DOHH2 (cell line): ENCODE measurements at regions not wholly inside any gene's neighbourhood (a gene's known extent, or its start where the extent isn't known, plus 50 kb on each side); places are given as distances from the start of the nearest gene placed in this dataset.

Source experiments
- H3F3A ChIP-seq: fragments of 200-600 bp; sonication (generic), shearing (Covaris generic); 2 replicates; pipeline ENCODE4 v1.6.0; 2016; ENCODE audit warnings: antibody characterized with exemption, mild to moderate bottlenecking; ENCODE audit not compliant: control insufficient read depth, insufficient read depth
- H3K27ac ChIP-seq: fragments of 200-600 bp; sonication (generic); 2 replicates; pipeline ENCODE4 v1.5.1; 2014; ENCODE audit warnings: low read depth, mild to moderate bottlenecking, low read length, moderate library complexity
- H3K27me3 ChIP-seq: fragments of 200-600 bp; sonication (generic); 2 replicates; pipeline ENCODE4 v1.6.1; 2014; ENCODE audit warnings: mild to moderate bottlenecking, low read length, mixed read lengths; ENCODE audit not compliant: control insufficient read depth
- H3K36me3 ChIP-seq: fragments of 200-600 bp; sonication (generic); 2 replicates; pipeline ENCODE4 v1.6.1; 2014; ENCODE audit warnings: mild to moderate bottlenecking, low read length, moderate library complexity, mixed read lengths; ENCODE audit not compliant: control insufficient read depth
- H3K4me1 ChIP-seq: fragments of 200-600 bp; sonication (generic); 2 replicates; pipeline ENCODE4 v1.6.1; 2014; ENCODE audit warnings: mild to moderate bottlenecking, low read length, mixed read lengths; ENCODE audit not compliant: control insufficient read depth
- H3K4me2 ChIP-seq: fragments of 200-600 bp; sonication (generic); 2 replicates; pipeline ENCODE4 v1.6.0; 2014; ENCODE audit warnings: mild to moderate bottlenecking, low read length, moderate library complexity
- H3K4me3 ChIP-seq: fragments of 200-600 bp; sonication (generic); 2 replicates; pipeline ENCODE4 v1.5.1; 2014; ENCODE audit warnings: mild to moderate bottlenecking, low read length, mixed read lengths
- H3K79me2 ChIP-seq: fragments of 200-600 bp; sonication (generic); 2 replicates; pipeline ENCODE4 v1.6.1; 2014; ENCODE audit warnings: mild to moderate bottlenecking, low read length, mixed read lengths; ENCODE audit not compliant: control insufficient read depth
- H3K9me2 ChIP-seq: fragments of 200-600 bp; sonication (generic); replicated peaks from 2 replicates; pipeline ENCODE4 v1.6.1; 2014; ENCODE audit warnings: mild to moderate bottlenecking, low read length, mixed read lengths; ENCODE audit not compliant: control insufficient read depth
- H3K9me3 ChIP-seq: fragments of 200-600 bp; sonication (generic); 2 replicates; pipeline ENCODE4 v1.6.1; 2014; ENCODE audit warnings: antibody characterized with exemption, low read length, mixed read lengths; ENCODE audit not compliant: control insufficient read depth, insufficient read depth
- H4K20me1 ChIP-seq: fragments of 200-600 bp; sonication (generic); 2 replicates; pipeline ENCODE4 v1.6.0; 2014; ENCODE audit warnings: low read depth, mild to moderate bottlenecking, antibody characterized with exemption, low read length, moderate library complexity; ENCODE audit not compliant: control insufficient read depth, insufficient read depth
- CTCF ChIP-seq: fragments of 200-600 bp; sonication (generic); IDR thresholded peaks from one replicate; pipeline ENCODE4 v1.5.1; 2014; ENCODE audit warnings: antibody characterized with exemption, mild to moderate bottlenecking, low read depth, low read length; ENCODE audit not compliant: poor library complexity, severe bottlenecking
- EZH2phosphoT487 ChIP-seq: fragments of 200-600 bp; sonication (generic); IDR thresholded peaks from 2 replicates; pipeline ENCODE4 v1.6.1; 2017; ENCODE audit warnings: borderline replicate concordance, mild to moderate bottlenecking, antibody characterized with exemption, low read length, moderate library complexity, mixed read lengths

- no peak overlapping the region for H3K4me3 ChIP-seq
- H3K27ac ChIP-seq, result no peak overlapping the region
- TF ChIP-seq CTCF (no peak), EZH2phosphoT487 (no peak)
- no peaks in the 10 kb centered on the region for H3K4me1 ChIP-seq
- no peaks in the 10 kb centered on the region for H3K9me3 ChIP-seq
- H3K4me2 ChIP-seq, result no peak overlapping the region
- H3K79me2 ChIP-seq, result no peaks in the 10 kb centered on the region
- H3F3A ChIP-seq, result no peaks in the 10 kb centered on the region
- no peaks in the 10 kb centered on the region for H3K9me2 ChIP-seq
- no peaks in the 10 kb centered on the region for H4K20me1 ChIP-seq
- no peaks in the 10 kb centered on the region for H3K36me3 ChIP-seq
- H3K27me3 ChIP-seq, result no peaks in the 10 kb centered on the region
Observed at GRCh38 chr12:126434412-126434985, 1369.3 kb downstream of the AACS start.

GRCh38 chr12:126436041-126436440 is 1370.8 kb downstream of the AACS start:
- no peak for TF ChIP-seq EZH2phosphoT487
- no peak for TF ChIP-seq CTCF

DNA sequence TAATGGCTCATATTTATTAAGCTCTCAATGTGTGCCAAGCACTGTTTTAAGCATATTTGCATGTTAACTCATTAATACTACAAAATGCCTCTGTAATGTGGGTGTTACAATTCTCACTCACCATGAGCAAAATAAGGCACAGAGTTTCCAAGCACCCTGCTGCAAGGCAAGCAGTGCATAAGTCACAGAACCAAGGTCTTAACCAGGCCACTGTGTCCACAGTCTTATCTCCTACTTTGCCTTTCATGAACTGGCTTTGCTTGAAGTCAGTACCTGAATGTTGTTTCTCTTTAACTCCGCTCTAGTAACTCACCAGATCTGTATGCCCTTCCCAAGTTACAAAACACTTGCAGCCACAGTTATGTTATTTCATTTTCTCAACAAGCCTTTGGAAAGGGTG is 1372.7 kb downstream of the AACS start:
- no peak overlapping the region for H3K27ac ChIP-seq
- TF ChIP-seq CTCF, result no peak
- TF ChIP-seq EZH2phosphoT487, result no peak
- H3K4me1 ChIP-seq, result no peaks in the 10 kb centered on the region

More at GRCh38 chr12:126436041-126436440, 1370.8 kb downstream of the AACS start:
- no peaks in the 10 kb centered on the region for H3K9me3 ChIP-seq
- no peaks in the 10 kb centered on the region for H3F3A ChIP-seq
- no peak overlapping the region for H3K4me3 ChIP-seq
- H3K4me2 ChIP-seq, result no peak overlapping the region
- no peaks in the 10 kb centered on the region for H3K79me2 ChIP-seq
- H3K4me1 ChIP-seq, result no peaks in the 10 kb centered on the region
- H3K27ac ChIP-seq, result no peak overlapping the region
- no peaks in the 10 kb centered on the region for H3K9me2 ChIP-seq
- H3K27me3 ChIP-seq, result no peaks in the 10 kb centered on the region
- no peaks in the 10 kb centered on the region for H4K20me1 ChIP-seq
- H3K36me3 ChIP-seq, result no peaks in the 10 kb centered on the region

DNA sequence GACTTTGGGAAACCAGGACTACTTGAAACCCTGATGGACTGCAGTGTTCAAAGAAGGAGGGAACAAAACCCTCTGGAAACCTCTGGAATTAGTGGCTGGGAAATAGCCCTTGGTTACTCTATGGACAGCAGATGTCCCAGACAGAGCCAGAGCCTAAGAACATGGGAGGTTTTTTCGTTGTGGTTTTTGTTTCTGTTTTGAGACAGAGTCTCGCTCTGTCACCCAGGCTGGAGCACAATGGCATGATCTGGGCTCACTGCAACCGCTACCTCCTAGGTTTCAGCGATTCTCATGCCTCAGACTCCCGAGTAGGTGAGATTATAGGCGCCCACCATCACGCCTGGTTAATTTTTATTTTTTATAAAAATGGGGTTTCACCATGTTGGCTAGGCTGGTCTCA is 1378.7 kb downstream of the AACS start:
- H3K27ac ChIP-seq, result no peak overlapping the region
- no peaks in the 10 kb centered on the region; the same call in 1 of the 2 replicates for H3K9me3 ChIP-seq
- H3K4me3 ChIP-seq, result no peak overlapping the region
- no peaks in the 10 kb centered on the region for H3K9me2 ChIP-seq
- H3K27me3 ChIP-seq, result no peaks in the 10 kb centered on the region
- TF ChIP-seq EZH2phosphoT487 (no peak), CTCF (no peak)
- no peaks in the 10 kb centered on the region for H3F3A ChIP-seq
- no peaks in the 10 kb centered on the region for H3K4me1 ChIP-seq
- no peak overlapping the region for H3K4me2 ChIP-seq
- no peaks in the 10 kb centered on the region for H4K20me1 ChIP-seq
- H3K79me2 ChIP-seq, result no peaks in the 10 kb centered on the region
- no peaks in the 10 kb centered on the region for H3K36me3 ChIP-seq

More for the DNA sequence above, 1372.7 kb downstream of the AACS start:
- H4K20me1 ChIP-seq, result no peaks in the 10 kb centered on the region
- H3K27me3 ChIP-seq, result no peaks in the 10 kb centered on the region
- no peaks in the 10 kb centered on the region for H3K36me3 ChIP-seq
- no peak overlapping the region for H3K4me2 ChIP-seq
- no peak overlapping the region for H3K4me3 ChIP-seq
- H3F3A ChIP-seq, result no peaks in the 10 kb centered on the region
- no peaks in the 10 kb centered on the region for H3K79me2 ChIP-seq
- no peaks in the 10 kb centered on the region for H3K9me3 ChIP-seq
- H3K9me2 ChIP-seq, result no peaks in the 10 kb centered on the region
